WTC11 (cell line): ENCODE measurements at regions not wholly inside any gene's neighbourhood (a gene's known extent, or its start where the extent isn't known, plus 50 kb on each side); places are given as distances from the start of the nearest gene placed in this dataset.

Experiments used
- ATAC-seq: fragments of 200-7000 bp; cut with Tn5 transposase; 2 replicates; pipeline ENCODE4 v1.10.0; 2021; ENCODE audit warnings: mild to moderate bottlenecking, moderate library complexity
- CTCF ChIA-PET: fragments of 300-600 bp; sonication (Branson Sonifier 250); formaldehyde crosslinking; loops from one replicate; lab custom pipeline; 2021; ENCODE audit warnings: antibody characterized with exemption; lab: Charles Lee
- POLR2A ChIA-PET: fragments of 350-600 bp; sonication (Branson Sonifier 250); formaldehyde crosslinking; loops from one replicate; lab custom pipeline; 2021; ENCODE audit warnings: antibody characterized with exemption; lab: Charles Lee
- DNase-seq: peaks from one replicate; pipeline ENCODE4 v3.0.0; 2021; ENCODE audit warnings: low spot score
- H3K27ac Mint-ChIP-seq: 2 replicates; pipeline ENCODE4 v1.8.0; 2021; ENCODE audit warnings: mixed read lengths
- H3K27me3 Mint-ChIP-seq: 2 replicates; pipeline ENCODE4 v1.8.0; 2021; ENCODE audit warnings: low read depth, mild to moderate bottlenecking, moderate library complexity, mixed read lengths
- H3K36me3 Mint-ChIP-seq: 2 replicates; pipeline ENCODE4 v1.8.0; 2021; ENCODE audit warnings: mixed read lengths
- H3K4me1 Mint-ChIP-seq: 2 replicates; pipeline ENCODE4 v1.8.0; 2022; ENCODE audit warnings: mixed read lengths
- H3K4me3 Mint-ChIP-seq: 2 replicates; pipeline ENCODE4 v1.8.0; 2021; ENCODE audit warnings: mild to moderate bottlenecking, moderate library complexity, mixed read lengths
- H3K9me3 Mint-ChIP-seq: 2 replicates; pipeline ENCODE4 v1.8.0; 2021; ENCODE audit warnings: mixed read lengths
- CBFB ChIP-seq: sonication (generic); formaldehyde crosslinking; IDR thresholded peaks from 2 replicates; pipeline ENCODE4 v1.8.1; 2022; ENCODE audit warnings: mild to moderate bottlenecking, low read depth, missing genetic modification reagents
- ETV6 ChIP-seq: sonication (generic); formaldehyde crosslinking; IDR thresholded peaks from 2 replicates; pipeline ENCODE4 v1.8.1; 2022; ENCODE audit warnings: mild to moderate bottlenecking, missing genetic modification reagents
- FOXK1 ChIP-seq: sonication (generic); formaldehyde crosslinking; IDR thresholded peaks from 2 replicates; pipeline ENCODE4 v1.8.0; 2022; ENCODE audit warnings: mild to moderate bottlenecking, moderate library complexity, missing genetic modification reagents
- HMGA2 ChIP-seq: fragments of 250-450 bp; sonication (Bioruptor Pico); IDR thresholded peaks from 2 replicates; pipeline ENCODE4 v1.4.0; 2021; ENCODE audit warnings: mild to moderate bottlenecking, moderate library complexity
- IRF2 ChIP-seq: sonication (generic); formaldehyde crosslinking; IDR thresholded peaks from 2 replicates; pipeline ENCODE4 v1.8.0; 2022; ENCODE audit warnings: low read depth, missing genetic modification reagents, borderline replicate concordance
- MXD4 ChIP-seq: fragments of 250-450 bp; sonication (Bioruptor Pico); IDR thresholded peaks from 2 replicates; pipeline ENCODE4 v1.8.0; 2021; ENCODE audit warnings: mild to moderate bottlenecking, moderate library complexity, borderline replicate concordance
- NR2C2 ChIP-seq: sonication (generic); formaldehyde crosslinking; IDR thresholded peaks from 2 replicates; pipeline ENCODE4 v1.8.0; 2022; ENCODE audit warnings: mild to moderate bottlenecking, missing genetic modification reagents
- RELA ChIP-seq: sonication (generic); formaldehyde crosslinking; IDR thresholded peaks from 2 replicates; pipeline ENCODE4 v1.8.1; 2022; ENCODE audit warnings: missing genetic modification reagents, mild to moderate bottlenecking, borderline replicate concordance
- RORB ChIP-seq: fragments of 250-450 bp; sonication (Bioruptor Pico); IDR thresholded peaks from 2 replicates; pipeline ENCODE4 v1.9.0; 2021; ENCODE audit warnings: mild to moderate bottlenecking
- TCF7 ChIP-seq: sonication (generic); formaldehyde crosslinking; IDR thresholded peaks from 2 replicates; pipeline ENCODE4 v1.8.0; 2022; ENCODE audit warnings: mild to moderate bottlenecking, low read depth, missing genetic modification reagents, moderate library complexity
- TP53 ChIP-seq: sonication (generic); formaldehyde crosslinking; IDR thresholded peaks from 2 replicates; pipeline ENCODE4 v1.8.1; 2023; ENCODE audit warnings: mild to moderate bottlenecking, missing genetic modification reagents
- ZBTB21 ChIP-seq: sonication (generic); formaldehyde crosslinking; IDR thresholded peaks from 2 replicates; pipeline ENCODE4 v1.8.1; 2023; ENCODE audit warnings: mild to moderate bottlenecking, missing genetic modification reagents, borderline replicate concordance
- ZNF121 ChIP-seq: sonication (generic); formaldehyde crosslinking; IDR thresholded peaks from 2 replicates; pipeline ENCODE4 v1.8.0; 2023; ENCODE audit warnings: missing genetic modification reagents
- ZNF219 ChIP-seq: sonication (generic); formaldehyde crosslinking; IDR thresholded peaks from 2 replicates; pipeline ENCODE4 v1.8.0; 2023; ENCODE audit warnings: missing genetic modification reagents, mild to moderate bottlenecking, borderline replicate concordance
- ZNF317 ChIP-seq: sonication (generic); formaldehyde crosslinking; IDR thresholded peaks from 2 replicates; pipeline ENCODE4 v1.8.1; 2023; ENCODE audit warnings: low read depth, mild to moderate bottlenecking, moderate library complexity, missing genetic modification reagents, borderline replicate concordance
- ZNF416 ChIP-seq: fragments of 250-450 bp; sonication (Bioruptor Pico); IDR thresholded peaks from 2 replicates; pipeline ENCODE4 v1.9.0; 2021; ENCODE audit warnings: mild to moderate bottlenecking, inconsistent platforms
- TF ChIP-seq, protein P1 (sequence below): fragments of 250-450 bp; sonication (Bioruptor Pico); IDR thresholded peaks from 2 replicates; pipeline ENCODE4 v1.9.0; 2021; ENCODE audit warnings: mild to moderate bottlenecking
- TF ChIP-seq, protein P2 (sequence below): sonication (generic); formaldehyde crosslinking; IDR thresholded peaks from 2 replicates; pipeline ENCODE4 v1.8.1; 2022; ENCODE audit warnings: missing genetic modification reagents, borderline replicate concordance
- TF ChIP-seq, protein P3 (sequence below): sonication (generic); formaldehyde crosslinking; IDR thresholded peaks from 2 replicates; pipeline ENCODE4 v1.8.1; 2023; ENCODE audit warnings: mild to moderate bottlenecking, missing genetic modification reagents, moderate library complexity
- TF ChIP-seq, protein P4 (sequence below): sonication (generic); formaldehyde crosslinking; IDR thresholded peaks from 2 replicates; pipeline ENCODE4 v1.8.1; 2022; ENCODE audit warnings: mild to moderate bottlenecking, missing genetic modification reagents, moderate library complexity, borderline replicate concordance
- TF ChIP-seq, protein P5 (sequence below): sonication (generic); formaldehyde crosslinking; IDR thresholded peaks from 2 replicates; pipeline ENCODE4 v1.8.0; 2022; ENCODE audit warnings: mild to moderate bottlenecking, missing genetic modification reagents
- TF ChIP-seq, protein P6 (sequence below): fragments of 250-450 bp; sonication (Bioruptor Pico); IDR thresholded peaks from 2 replicates; pipeline ENCODE4 v1.9.0; 2021; ENCODE audit warnings: mild to moderate bottlenecking, borderline replicate concordance

DNA sequence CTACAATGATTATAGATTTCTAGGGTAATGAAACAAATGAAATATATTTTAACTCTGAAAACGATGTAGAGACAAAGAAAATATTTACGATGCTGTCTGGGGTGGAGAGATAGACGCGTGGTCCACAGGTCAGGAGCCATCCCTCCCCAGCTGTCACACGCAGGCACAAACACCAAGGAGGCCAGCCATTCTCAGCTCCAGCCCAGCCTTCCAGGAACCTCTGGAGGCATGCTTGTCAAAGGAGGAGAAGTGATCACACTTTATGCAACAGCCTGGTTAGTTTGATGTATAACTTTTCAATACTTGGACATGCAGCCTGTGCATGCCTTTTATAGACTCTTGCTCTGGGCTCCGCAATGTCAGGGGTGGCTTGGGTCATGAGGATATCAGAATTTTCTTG is 391.5 kb upstream of the MGMT start:
- DNase-seq (no peak), ATAC-seq (no peak)
- POLR2A ChIA-PET: no interaction called here
- CTCF ChIA-PET: no interaction called here
- Mint-ChIP-seq H3K27me3 (no peaks in the 10 kb centered on the region), H3K4me1 (no peaks in the 10 kb centered on the region), H3K4me3 (no peak overlapping the region), H3K36me3 (peaks cover 6% of the 10 kb centered on the region), H3K27ac (no peak overlapping the region), H3K9me3 (peaks cover 8% of the 10 kb centered on the region)
- no peak for TF ChIP-seq TCF7 (CRISPR knock-in tag)
- TF ChIP-seq, protein P1, sequence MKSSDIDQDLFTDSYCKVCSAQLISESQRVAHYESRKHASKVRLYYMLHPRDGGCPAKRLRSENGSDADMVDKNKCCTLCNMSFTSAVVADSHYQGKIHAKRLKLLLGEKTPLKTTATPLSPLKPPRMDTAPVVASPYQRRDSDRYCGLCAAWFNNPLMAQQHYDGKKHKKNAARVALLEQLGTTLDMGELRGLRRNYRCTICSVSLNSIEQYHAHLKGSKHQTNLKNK: no peak
- no peak for TF ChIP-seq TP53 (CRISPR knock-in tag)
- TF ChIP-seq, protein P2, sequence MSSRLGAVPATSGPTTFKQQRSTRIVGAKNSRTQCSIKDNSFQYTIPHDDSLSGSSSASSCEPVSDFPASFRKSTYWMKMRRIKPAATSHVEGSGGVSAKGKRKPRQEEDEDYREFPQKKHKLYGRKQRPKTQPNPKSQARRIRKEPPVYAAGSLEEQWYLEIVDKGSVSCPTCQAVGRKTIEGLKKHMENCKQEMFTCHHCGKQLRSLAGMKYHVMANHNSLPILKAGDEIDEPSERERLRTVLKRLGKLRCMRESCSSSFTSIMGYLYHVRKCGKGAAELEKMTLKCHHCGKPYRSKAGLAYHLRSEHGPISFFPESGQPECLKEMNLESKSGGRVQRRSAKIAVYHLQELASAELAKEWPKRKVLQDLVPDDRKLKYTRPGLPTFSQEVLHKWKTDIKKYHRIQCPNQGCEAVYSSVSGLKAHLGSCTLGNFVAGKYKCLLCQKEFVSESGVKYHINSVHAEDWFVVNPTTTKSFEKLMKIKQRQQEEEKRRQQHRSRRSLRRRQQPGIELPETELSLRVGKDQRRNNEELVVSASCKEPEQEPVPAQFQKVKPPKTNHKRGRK: no peak
- TF ChIP-seq ZNF416 (CRISPR knock-in tag): no peak
- no peak for TF ChIP-seq NR2C2 (CRISPR knock-in tag)
- TF ChIP-seq, protein P3, sequence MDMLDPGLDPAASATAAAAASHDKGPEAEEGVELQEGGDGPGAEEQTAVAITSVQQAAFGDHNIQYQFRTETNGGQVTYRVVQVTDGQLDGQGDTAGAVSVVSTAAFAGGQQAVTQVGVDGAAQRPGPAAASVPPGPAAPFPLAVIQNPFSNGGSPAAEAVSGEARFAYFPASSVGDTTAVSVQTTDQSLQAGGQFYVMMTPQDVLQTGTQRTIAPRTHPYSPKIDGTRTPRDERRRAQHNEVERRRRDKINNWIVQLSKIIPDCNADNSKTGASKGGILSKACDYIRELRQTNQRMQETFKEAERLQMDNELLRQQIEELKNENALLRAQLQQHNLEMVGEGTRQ (CRISPR knock-in tag): no peak
- TF ChIP-seq RORB: no peak
- TF ChIP-seq, protein P4, sequence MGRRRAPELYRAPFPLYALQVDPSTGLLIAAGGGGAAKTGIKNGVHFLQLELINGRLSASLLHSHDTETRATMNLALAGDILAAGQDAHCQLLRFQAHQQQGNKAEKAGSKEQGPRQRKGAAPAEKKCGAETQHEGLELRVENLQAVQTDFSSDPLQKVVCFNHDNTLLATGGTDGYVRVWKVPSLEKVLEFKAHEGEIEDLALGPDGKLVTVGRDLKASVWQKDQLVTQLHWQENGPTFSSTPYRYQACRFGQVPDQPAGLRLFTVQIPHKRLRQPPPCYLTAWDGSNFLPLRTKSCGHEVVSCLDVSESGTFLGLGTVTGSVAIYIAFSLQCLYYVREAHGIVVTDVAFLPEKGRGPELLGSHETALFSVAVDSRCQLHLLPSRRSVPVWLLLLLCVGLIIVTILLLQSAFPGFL (CRISPR knock-in tag): no peak
- no peak for TF ChIP-seq FOXK1 (CRISPR knock-in tag)
- TF ChIP-seq, protein P5, sequence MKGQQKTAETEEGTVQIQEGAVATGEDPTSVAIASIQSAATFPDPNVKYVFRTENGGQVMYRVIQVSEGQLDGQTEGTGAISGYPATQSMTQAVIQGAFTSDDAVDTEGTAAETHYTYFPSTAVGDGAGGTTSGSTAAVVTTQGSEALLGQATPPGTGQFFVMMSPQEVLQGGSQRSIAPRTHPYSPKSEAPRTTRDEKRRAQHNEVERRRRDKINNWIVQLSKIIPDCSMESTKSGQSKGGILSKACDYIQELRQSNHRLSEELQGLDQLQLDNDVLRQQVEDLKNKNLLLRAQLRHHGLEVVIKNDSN (CRISPR knock-in tag): no peak

DNA sequence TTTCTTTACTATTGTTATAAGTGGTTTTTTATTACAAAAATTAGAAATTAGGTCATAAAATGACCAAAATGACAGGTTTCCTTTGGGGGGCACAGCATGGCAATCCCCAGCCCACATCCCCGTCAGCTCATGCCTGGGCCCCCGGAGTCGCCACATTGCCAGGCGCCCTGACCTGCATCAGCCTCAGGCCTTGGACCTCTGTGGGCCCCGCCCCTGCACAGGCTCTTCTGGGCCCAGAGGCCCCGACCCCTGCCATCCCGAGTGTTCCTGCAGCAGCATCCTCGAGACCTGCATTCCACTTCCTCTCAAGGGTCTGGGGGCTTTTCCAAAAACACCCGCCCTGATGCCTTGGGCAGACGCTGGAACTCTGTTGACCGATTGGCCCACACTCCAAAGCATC is 391.1 kb upstream of the MGMT start:
- H3K4me1 Mint-ChIP-seq: no peaks in the 10 kb centered on the region

More for the DNA sequence above, 391.1 kb upstream of the MGMT start:
- POLR2A ChIA-PET: no interaction called here
- no peak for DNase-seq
- TF ChIP-seq ZNF219 (CRISPR knock-in tag) (no peak), ZBTB21 (CRISPR knock-in tag) (no peak), RELA (CRISPR knock-in tag) (no peak), ETV6 (CRISPR knock-in tag) (no peak), MXD4 (CRISPR knock-in tag) (no peak), HMGA2 (CRISPR knock-in tag) (no peak), ZNF317 (CRISPR knock-in tag) (no peak), IRF2 (CRISPR knock-in tag) (no peak), NR2C2 (CRISPR knock-in tag) (no peak), CBFB (CRISPR knock-in tag) (no peak), ZNF121 (CRISPR knock-in tag) (no peak)
- TF ChIP-seq, protein P6, sequence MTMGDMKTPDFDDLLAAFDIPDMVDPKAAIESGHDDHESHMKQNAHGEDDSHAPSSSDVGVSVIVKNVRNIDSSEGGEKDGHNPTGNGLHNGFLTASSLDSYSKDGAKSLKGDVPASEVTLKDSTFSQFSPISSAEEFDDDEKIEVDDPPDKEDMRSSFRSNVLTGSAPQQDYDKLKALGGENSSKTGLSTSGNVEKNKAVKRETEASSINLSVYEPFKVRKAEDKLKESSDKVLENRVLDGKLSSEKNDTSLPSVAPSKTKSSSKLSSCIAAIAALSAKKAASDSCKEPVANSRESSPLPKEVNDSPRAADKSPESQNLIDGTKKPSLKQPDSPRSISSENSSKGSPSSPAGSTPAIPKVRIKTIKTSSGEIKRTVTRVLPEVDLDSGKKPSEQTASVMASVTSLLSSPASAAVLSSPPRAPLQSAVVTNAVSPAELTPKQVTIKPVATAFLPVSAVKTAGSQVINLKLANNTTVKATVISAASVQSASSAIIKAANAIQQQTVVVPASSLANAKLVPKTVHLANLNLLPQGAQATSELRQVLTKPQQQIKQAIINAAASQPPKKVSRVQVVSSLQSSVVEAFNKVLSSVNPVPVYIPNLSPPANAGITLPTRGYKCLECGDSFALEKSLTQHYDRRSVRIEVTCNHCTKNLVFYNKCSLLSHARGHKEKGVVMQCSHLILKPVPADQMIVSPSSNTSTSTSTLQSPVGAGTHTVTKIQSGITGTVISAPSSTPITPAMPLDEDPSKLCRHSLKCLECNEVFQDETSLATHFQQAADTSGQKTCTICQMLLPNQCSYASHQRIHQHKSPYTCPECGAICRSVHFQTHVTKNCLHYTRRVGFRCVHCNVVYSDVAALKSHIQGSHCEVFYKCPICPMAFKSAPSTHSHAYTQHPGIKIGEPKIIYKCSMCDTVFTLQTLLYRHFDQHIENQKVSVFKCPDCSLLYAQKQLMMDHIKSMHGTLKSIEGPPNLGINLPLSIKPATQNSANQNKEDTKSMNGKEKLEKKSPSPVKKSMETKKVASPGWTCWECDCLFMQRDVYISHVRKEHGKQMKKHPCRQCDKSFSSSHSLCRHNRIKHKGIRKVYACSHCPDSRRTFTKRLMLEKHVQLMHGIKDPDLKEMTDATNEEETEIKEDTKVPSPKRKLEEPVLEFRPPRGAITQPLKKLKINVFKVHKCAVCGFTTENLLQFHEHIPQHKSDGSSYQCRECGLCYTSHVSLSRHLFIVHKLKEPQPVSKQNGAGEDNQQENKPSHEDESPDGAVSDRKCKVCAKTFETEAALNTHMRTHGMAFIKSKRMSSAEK: no peak
- TF ChIP-seq, all 79 proteins: peak for 0
- Mint-ChIP-seq H3K4me3 (no peak overlapping the region), H3K27ac (no peak overlapping the region), H3K27me3 (no peaks in the 10 kb centered on the region), H3K9me3 (peaks cover 11% of the 10 kb centered on the region), H3K36me3 (peaks cover 9% of the 10 kb centered on the region)
- CTCF ChIA-PET: no interaction called here
- ATAC-seq: no peak
